CD14-positive monocyte (primary cell): ENCODE measurements at regions not wholly inside any gene's neighbourhood (a gene's known extent, or its start where the extent isn't known, plus 50 kb on each side); places are given as distances from the start of the nearest gene placed in this dataset.

ENCODE experiments used
- DNase-seq, 3 donors: peaks; one replicate each; pipeline ENCODE4 v3.0.0-alpha.2; 2011 to 2022
- H2AFZ ChIP-seq: 2 replicates; pipeline ENCODE4 v1.6.0; 2012; ENCODE audit warnings: mild to moderate bottlenecking, low read depth, low read length, inconsistent platforms; ENCODE audit not compliant: insufficient read depth, poor library complexity, severe bottlenecking
- H3K27ac ChIP-seq, 2 donors: 1 replicate in 1 of 2; 2 replicates in 1 of 2; pipeline ENCODE4 v1.5.1; 2012 to 2013; ENCODE audit warnings: low read length in 2 of 2, control low read depth in 1 of 2, inconsistent platforms in 1 of 2, low read depth in 1 of 2, mild to moderate bottlenecking in 1 of 2
- H3K27me3 ChIP-seq, 2 donors: one replicate each; pipeline versions ENCODE4 v1.6.0 to v1.6.1; 2011 to 2013; ENCODE audit warnings: low read length in 2 of 2; ENCODE audit not compliant: control insufficient read depth in 2 of 2, insufficient read depth in 2 of 2
- H3K36me3 ChIP-seq, 2 donors: replicated peaks in 1 of 2; 1 replicate in 1 of 2; 2 replicates in 1 of 2; pipeline versions ENCODE4 v1.5.1 to v1.6.1; 2012 to 2013; ENCODE audit warnings: low read length in 2 of 2, control low read depth in 1 of 2, inconsistent platforms in 1 of 2, mild to moderate bottlenecking in 1 of 2; ENCODE audit not compliant: insufficient read depth in 2 of 2, control insufficient read depth in 1 of 2
- H3K4me1 ChIP-seq, 2 donors: 1 replicate in 1 of 2; 2 replicates in 1 of 2; pipeline versions ENCODE4 v1.5.1 to v1.6.1; 2012 to 2013; ENCODE audit warnings: low read length in 2 of 2, control low read depth in 1 of 2, inconsistent platforms in 1 of 2, mild to moderate bottlenecking in 1 of 2, moderate library complexity in 1 of 2; ENCODE audit not compliant: insufficient read depth in 2 of 2, control insufficient read depth in 1 of 2
- H3K4me2 ChIP-seq: replicated peaks from 2 replicates; pipeline ENCODE3; 2012; ENCODE audit warnings: low read length, moderate library complexity, mild to moderate bottlenecking; ENCODE audit not compliant: poor library complexity, severe bottlenecking; ENCODE audit errors: extremely low read depth
- H3K4me3 ChIP-seq, 3 experiments: fragments of 200-600 bp in 1 of 3; sonication (generic) in 1 of 3; replicated peaks in 1 of 3; 1 replicate in 2 of 3; 2 replicates in 1 of 3; pipeline ENCODE4 v1.5.1; 2011 to 2013; ENCODE audit warnings: low read length in 3 of 3, mild to moderate bottlenecking in 3 of 3, control low read depth in 2 of 3, low read depth in 2 of 3, inconsistent platforms in 1 of 3, moderate library complexity in 1 of 3
- H3K79me2 ChIP-seq: 2 replicates; pipeline ENCODE4 v1.6.0; 2012; ENCODE audit warnings: mild to moderate bottlenecking, control low read depth, inconsistent platforms, low read length, moderate library complexity; ENCODE audit not compliant: insufficient read depth
- H3K9ac ChIP-seq: 2 replicates; pipeline ENCODE4 v1.6.0; 2017; ENCODE audit warnings: low read length, mild to moderate bottlenecking; ENCODE audit not compliant: insufficient read depth, poor library complexity, severe bottlenecking
- H3K9me3 ChIP-seq, 2 donors: replicated peaks in 1 of 2; 1 replicate in 1 of 2; 2 replicates in 1 of 2; pipeline versions ENCODE4 v1.5.1 to v1.6.1; 2012 to 2013; ENCODE audit warnings: low read length in 2 of 2, control low read depth in 1 of 2; ENCODE audit not compliant: control insufficient read depth in 1 of 2, insufficient read depth in 1 of 2
- H4K20me1 ChIP-seq: 2 replicates; pipeline ENCODE4 v1.6.0; 2012; ENCODE audit warnings: mild to moderate bottlenecking, low read length, control low read depth, moderate library complexity; ENCODE audit not compliant: insufficient read depth
- H3K27ac Mint-ChIP-seq, 7 donors: one replicate each; pipeline ENCODE4 v1.8.0; 2020; ENCODE audit warnings: mild to moderate bottlenecking in 7 of 7, mixed read lengths in 7 of 7, moderate library complexity in 6 of 7, inconsistent platforms in 2 of 7
- H3K27me3 Mint-ChIP-seq, 3 donors: one replicate each; pipeline ENCODE4 v1.8.0; 2021 to 2022; ENCODE audit warnings: low read depth in 3 of 3, mild to moderate bottlenecking in 3 of 3, mixed read lengths in 3 of 3, moderate library complexity in 3 of 3, inconsistent platforms in 1 of 3
- H3K36me3 Mint-ChIP-seq, 2 donors: one replicate each; pipeline ENCODE4 v1.8.0; 2020; ENCODE audit warnings: mixed read lengths in 2 of 2, inconsistent platforms in 1 of 2, mild to moderate bottlenecking in 1 of 2
- H3K4me1 Mint-ChIP-seq: one replicate; pipeline ENCODE4 v1.8.0; 2020; ENCODE audit warnings: mild to moderate bottlenecking, mixed read lengths
- H3K4me3 Mint-ChIP-seq, 2 donors: one replicate each; pipeline ENCODE4 v1.8.0; 2020; ENCODE audit warnings: mild to moderate bottlenecking in 2 of 2, mixed read lengths in 2 of 2, moderate library complexity in 1 of 2
- H3K9me3 Mint-ChIP-seq, 7 donors: one replicate each; pipeline ENCODE4 v1.8.0; 2020 to 2022; ENCODE audit warnings: mixed read lengths in 7 of 7, mild to moderate bottlenecking in 6 of 7, moderate library complexity in 6 of 7, inconsistent platforms in 2 of 7
- CTCF ChIP-seq: fragments of 200-600 bp; IDR thresholded peaks from one replicate; pipeline ENCODE4 v1.8.0; 2022; ENCODE audit warnings: antibody characterized with exemption, mild to moderate bottlenecking
- WGBS: methylation state at CpG from one replicate; pipeline ENCODE4 v1.1.5; 2013; ENCODE audit warnings: missing lambda C conversion rate; ENCODE audit not compliant: insufficient coverage; 5-methylcytosine and 5-hydroxymethylcytosine counted together
- intact Hi-C, 2 donors: fragments of 100-400 bp; cut with micrococcal nuclease; formaldehyde crosslinking; loops; one replicate each; pipeline versions ENCODE4 v1.15.0 to v1.15.1; 2023

GRCh38 chr6:76451926-76452709, 379.7 kb upstream of the IMPG1 start:
- 94% methylated on average over 20 of the region's 20 CpGs for WGBS
- Histone ChIP-seq H4K20me1 (no peaks in the 10 kb centered on the region), H3K4me2 (no peak overlapping the region), H3K27ac (no peak overlapping the region), H3K9ac (no peak overlapping the region), H3K79me2 (no peaks in the 10 kb centered on the region), H3K4me3 (no peak overlapping the region), H3K36me3 (no peaks in the 10 kb centered on the region), H3K9me3 (peaks cover 17 to 19% of the 10 kb centered on the region in 2 donors), H3K4me1 (no peaks in the 10 kb centered on the region), H2AFZ (no peak overlapping the region), H3K27me3 (no peaks in the 10 kb centered on the region)
- no peaks in the 10 kb centered on the region for H3K27me3 Mint-ChIP-seq
- intact Hi-C loops: no loop called here
- no peak for DNase-seq
- no peak overlapping the region for H3K27ac Mint-ChIP-seq
- no peak for TF ChIP-seq CTCF
- H3K9me3 Mint-ChIP-seq: peaks cover 5 to 27% (median 12%) of the 10 kb centered on the region in 7 donors
- no peaks in the 10 kb centered on the region for H3K36me3 Mint-ChIP-seq
- no peak overlapping the region for H3K4me3 Mint-ChIP-seq
- no peaks in the 10 kb centered on the region for H3K4me1 Mint-ChIP-seq

DNA sequence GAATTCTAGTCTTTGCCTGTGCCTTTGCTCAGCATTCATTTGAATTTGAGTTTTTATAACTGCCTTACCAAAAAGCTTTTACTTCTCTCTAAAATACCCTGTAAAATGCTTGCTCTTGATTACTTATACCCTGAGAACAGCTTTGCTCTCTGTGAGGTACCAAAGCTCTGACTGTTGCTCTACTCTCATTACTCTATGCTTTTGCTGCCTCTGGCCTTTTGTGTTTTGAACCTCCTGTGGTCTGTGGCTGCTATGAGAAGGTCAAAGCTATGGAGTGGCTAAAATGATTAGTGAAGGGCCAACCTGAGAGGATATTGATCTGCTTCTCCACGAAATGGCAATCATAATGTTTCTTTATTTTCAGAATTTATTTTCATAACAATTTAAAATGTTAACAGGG, 375.6 kb upstream of the IMPG1 start:
- TF ChIP-seq CTCF: no peak
- Histone ChIP-seq H3K36me3 (no peaks in the 10 kb centered on the region), H3K4me3 (no peak overlapping the region), H3K4me1 (no peaks in the 10 kb centered on the region), H3K9me3 (peaks cover 11 to 14% of the 10 kb centered on the region in 2 donors), H3K27me3 (no peaks in the 10 kb centered on the region), H3K27ac (no peak overlapping the region), H4K20me1 (no peaks in the 10 kb centered on the region), H3K79me2 (no peaks in the 10 kb centered on the region), H2AFZ (no peak overlapping the region), H3K9ac (no peak overlapping the region), H3K4me2 (no peak overlapping the region)
- H3K9me3 Mint-ChIP-seq: peaks cover 7 to 24% (median 11%) of the 10 kb centered on the region in 7 donors
- DNase-seq: no peak
- WGBS: no CpG with 5 or more reads among the region's 1 CpG
- H3K36me3 Mint-ChIP-seq: no peaks in the 10 kb centered on the region
- no peaks in the 10 kb centered on the region for H3K27me3 Mint-ChIP-seq
- intact Hi-C loops: no loop called here
- no peak overlapping the region for H3K4me3 Mint-ChIP-seq
- H3K27ac Mint-ChIP-seq: no peak overlapping the region
- no peaks in the 10 kb centered on the region for H3K4me1 Mint-ChIP-seq
